ENCODE measurements at regions not wholly inside any gene's neighbourhood (a gene's known extent, or its start where the extent isn't known, plus 50 kb on each side); places are given as distances from the start of the nearest gene placed in this dataset.

DNA sequence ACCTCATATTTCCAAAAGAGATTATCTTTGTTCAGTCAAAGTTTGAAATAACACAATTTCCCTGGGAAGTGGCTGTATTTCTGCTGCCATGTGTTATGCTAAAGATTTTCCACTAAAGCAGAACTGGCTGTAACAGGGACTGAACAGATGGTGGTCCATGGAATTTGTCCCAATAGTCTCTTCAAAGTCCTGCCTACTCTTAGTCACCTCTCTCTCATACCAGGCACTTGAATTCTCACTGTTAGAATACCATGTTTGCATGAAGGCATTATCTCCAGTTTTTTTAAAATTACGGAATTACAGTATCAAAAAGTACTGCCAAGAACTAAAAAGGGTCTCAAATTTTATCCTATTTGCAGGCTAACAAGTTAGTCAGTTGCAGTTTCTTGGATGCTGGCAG, 105.0 kb upstream of the HDDC2 start:
- dilution Hi-C loops (cut with MboI; ENCODE audit: extremely low pct_ligation_motif_present, low sequenced_read_pairs): no loop called here
- Histone ChIP-seq H3K9me3 (replicated peaks; ENCODE audit: control insufficient read depth, insufficient read depth, low read length) (no peaks in the 10 kb centered on the region), H3K4me3 (replicated peaks in 1 of 3; ENCODE audit: insufficient read depth in 1 of 3, low read depth in 1 of 3, low read length in 3 of 3) (no peak overlapping the region), H3K9ac (replicated peaks; ENCODE audit: extremely low read depth, insufficient read depth, low read length) (no peak overlapping the region), H3K4me1 (ENCODE audit: control insufficient read depth, extremely low read depth, insufficient read depth, low read length) (no peaks in the 10 kb centered on the region), H4K20me1 (replicated peaks; ENCODE audit: control insufficient read depth, extremely low read depth, insufficient read depth, low read length) (no peaks in the 10 kb centered on the region), H3K27me3 (ENCODE audit: control insufficient read depth in 2 of 2, insufficient read depth in 2 of 2, low read length in 2 of 2) (no peaks in the 10 kb centered on the region), H3K27ac (ENCODE audit: insufficient read depth, low read depth, low read length) (no peak overlapping the region), H3K4me2 (ENCODE audit: insufficient read depth, low read length) (no peak overlapping the region), H3K79me2 (ENCODE audit: control insufficient read depth, insufficient read depth, low read length) (no peaks in the 10 kb centered on the region), H3K9me1 (replicated peaks; ENCODE audit: control insufficient read depth, extremely low read depth, insufficient read depth, low read length) (no peaks in the 10 kb centered on the region), H2AFZ (ENCODE audit: low read depth, low read length) (no peak overlapping the region), H3K36me3 (ENCODE audit: control insufficient read depth in 2 of 2, extremely low read depth in 1 of 2, insufficient read depth in 2 of 2, low read length in 2 of 2) (no peaks in the 10 kb centered on the region)
- DNase-seq (ENCODE audit: low read depth, low spot score) (no peak), FAIRE-seq (no peak)
- no TSS peak for BruUV-seq (replicated peaks)
- ChIA-PET POLR2A (no interaction called here), CTCF (no interaction called here)
- no peak for TF ChIP-seq POLR2AphosphoS5 (IDR thresholded peaks at IDR 0.05; ENCODE audit: insufficient read depth, low read depth, low read length)
- no peak for TF ChIP-seq MYC (IDR thresholded peaks at IDR 0.05; ENCODE audit: low read depth, low read length)
- no peak for TF ChIP-seq CTCF (IDR thresholded peaks at IDR 0.05; ENCODE audit: extremely low read depth in 1 of 2, insufficient read depth in 1 of 2, low read depth in 1 of 2, low read length in 2 of 2)
- intact Hi-C loops (cut with micrococcal nuclease): no loop called here

- H3K27me3 ChIP-seq (ENCODE audit: control insufficient read depth in 2 of 2, insufficient read depth in 2 of 2, low read length in 2 of 2): no peaks in the 10 kb centered on the region
- DNase-seq (ENCODE audit: low read depth, low spot score): no peak
- no peaks in the 10 kb centered on the region for H3K4me1 ChIP-seq (ENCODE audit: control insufficient read depth, extremely low read depth, insufficient read depth, low read length)
- POLR2A ChIA-PET: no interaction called here
- no peaks in the 10 kb centered on the region for H4K20me1 ChIP-seq (replicated peaks; ENCODE audit: control insufficient read depth, extremely low read depth, insufficient read depth, low read length)
- no peaks in the 10 kb centered on the region for H3K9me3 ChIP-seq (replicated peaks; ENCODE audit: control insufficient read depth, insufficient read depth, low read length)
- H3K27ac ChIP-seq (ENCODE audit: insufficient read depth, low read depth, low read length): no peak overlapping the region
- no peak overlapping the region for H3K4me3 ChIP-seq (replicated peaks in 1 of 3; ENCODE audit: insufficient read depth in 1 of 3, low read depth in 1 of 3, low read length in 3 of 3)
- TF ChIP-seq FOS (IDR thresholded peaks at IDR 0.05; ENCODE audit: borderline replicate concordance, insufficient read depth, low read length) (no peak), POLR2AphosphoS5 (IDR thresholded peaks at IDR 0.05; ENCODE audit: insufficient read depth, low read depth, low read length) (no peak), JUN (IDR thresholded peaks at IDR 0.05; ENCODE audit: borderline replicate concordance, insufficient read depth, insufficient read length, low read depth) (no peak)
- TF ChIP-seq, protein P1, sequence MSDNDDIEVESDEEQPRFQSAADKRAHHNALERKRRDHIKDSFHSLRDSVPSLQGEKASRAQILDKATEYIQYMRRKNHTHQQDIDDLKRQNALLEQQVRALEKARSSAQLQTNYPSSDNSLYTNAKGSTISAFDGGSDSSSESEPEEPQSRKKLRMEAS (IDR thresholded peaks at IDR 0.05; ENCODE audit: insufficient read depth, insufficient read length): no peak
- no peaks in the 10 kb centered on the region for H3K79me2 ChIP-seq (ENCODE audit: control insufficient read depth, insufficient read depth, low read length)
- intact Hi-C loops (cut with micrococcal nuclease): no loop called here
- H2AFZ ChIP-seq (ENCODE audit: low read depth, low read length): no peak overlapping the region
- no peaks in the 10 kb centered on the region for H3K36me3 ChIP-seq (ENCODE audit: control insufficient read depth in 2 of 2, extremely low read depth in 1 of 2, insufficient read depth in 2 of 2, low read length in 2 of 2)
- H3K4me2 ChIP-seq (ENCODE audit: insufficient read depth, low read length): no peak overlapping the region
- H3K9me1 ChIP-seq (replicated peaks; ENCODE audit: control insufficient read depth, extremely low read depth, insufficient read depth, low read length): no peaks in the 10 kb centered on the region
- CTCF ChIA-PET: no interaction called here
- no peak for FAIRE-seq
- dilution Hi-C loops (cut with MboI; ENCODE audit: extremely low pct_ligation_motif_present, low sequenced_read_pairs): no loop called here
- no TSS peak for BruUV-seq (replicated peaks)
- no peak overlapping the region for H3K9ac ChIP-seq (replicated peaks; ENCODE audit: extremely low read depth, insufficient read depth, low read length)
Observed at GRCh38 chr6:125414507-125414906, 112.7 kb upstream of the HDDC2 start.

Data from endothelial cell of umbilical vein (primary cell).